NCI-H460 (cell line): ENCODE measurements at regions not wholly inside any gene's neighbourhood (a gene's known extent, or its start where the extent isn't known, plus 50 kb on each side); places are given as distances from the start of the nearest gene placed in this dataset.
A peak's percentile ranks its signal among the peaks of the same experiment; 100 is the strongest.

ENCODE experiments used
- DNase-seq: peaks from one replicate; pipeline ENCODE4 v3.0.0-alpha.2; 2016; ENCODE audit warnings: low read depth; ENCODE audit errors: extremely low read depth

GRCh38 chr9:118028225-118028624 lies 324.0 kb downstream of the TLR4 start:
- DNase-seq, result no peak

- DNase-seq, result no peak
Measured at GRCh38 chr9:118029425-118029824, 325.2 kb downstream of the TLR4 start.

GRCh38 chr9:118034701-118035100 lies 330.5 kb downstream of the TLR4 start:
- DNase-seq, result no peak

GRCh38 chr9:118038713-118039112 lies 334.5 kb downstream of the TLR4 start:
- DNase-seq, result no peak

GRCh38 chr9:118058227-118058626 lies 354.0 kb downstream of the TLR4 start:
- no peak for DNase-seq

GRCh38 chr9:118059484-118060278 lies 355.5 kb downstream of the TLR4 start:
- peak; percentile 28 for DNase-seq

- no peak for DNase-seq
Measured at GRCh38 chr9:118083161-118083560, 379.0 kb downstream of the TLR4 start.

GRCh38 chr9:118088090-118088489 lies 383.9 kb downstream of the TLR4 start:
- no peak for DNase-seq

- no peak for DNase-seq
Measured at GRCh38 chr9:118091226-118091625, 387.0 kb downstream of the TLR4 start.

GRCh38 chr9:118091711-118092500 lies 387.7 kb downstream of the TLR4 start:
- no peak for DNase-seq

- DNase-seq, result no peak
Measured at GRCh38 chr9:118094387-118094786, 390.2 kb downstream of the TLR4 start.

GRCh38 chr9:118100529-118101419 lies 396.6 kb downstream of the TLR4 start:
- DNase-seq, result no peak

GRCh38 chr9:118104363-118104762 lies 400.2 kb downstream of the TLR4 start:
- DNase-seq, result no peak

GRCh38 chr9:118108971-118109370 lies 404.8 kb downstream of the TLR4 start:
- DNase-seq, result no peak

- no peak for DNase-seq
Measured at GRCh38 chr9:118109542-118109941, 405.3 kb downstream of the TLR4 start.

- DNase-seq, result no peak
Measured at GRCh38 chr9:118121361-118121760, 417.2 kb downstream of the TLR4 start.

GRCh38 chr9:118128313-118128712 lies 424.1 kb downstream of the TLR4 start:
- no peak for DNase-seq

- DNase-seq, result no peak
Measured at GRCh38 chr9:118129541-118129940, 425.3 kb downstream of the TLR4 start.

GRCh38 chr9:118148990-118149389 lies 444.8 kb downstream of the TLR4 start:
- no peak for DNase-seq

- no peak for DNase-seq
Measured at GRCh38 chr9:118156846-118157245, 452.6 kb downstream of the TLR4 start.

- DNase-seq, result no peak
Measured at GRCh38 chr9:118162716-118163115, 458.5 kb downstream of the TLR4 start.
